ENCODE measurements at regions not wholly inside any gene's neighbourhood (a gene's known extent, or its start where the extent isn't known, plus 50 kb on each side); places are given as distances from the start of the nearest gene placed in this dataset.
A peak's percentile ranks its signal among the peaks of the same experiment; 100 is the strongest.
"Not testable (repeated sequence)": the region's sequence is repeated elsewhere in the genome, so short reads cannot be mapped to it uniquely, and the experiment has no call there.

DNA sequence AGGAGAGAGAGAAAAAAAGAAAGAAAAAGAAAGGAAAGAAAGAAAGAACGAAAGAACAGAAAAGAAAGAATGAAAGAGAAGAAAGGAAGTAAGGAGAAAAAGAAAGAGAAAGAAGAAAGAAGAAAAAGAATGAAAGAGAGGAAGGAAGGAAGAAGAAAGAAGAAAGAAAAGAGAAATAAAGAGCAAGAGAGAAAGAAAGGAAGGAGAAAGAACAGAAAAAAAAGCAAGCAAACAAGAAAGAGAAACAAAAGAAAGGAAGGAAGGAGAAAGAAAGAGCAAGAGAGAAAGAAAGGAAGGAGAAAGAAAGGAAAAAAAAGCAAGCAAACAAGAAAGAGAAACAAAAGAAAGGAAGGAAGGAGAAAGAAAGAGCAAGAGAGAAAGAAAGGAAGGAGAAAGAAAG is 916.8 kb upstream of the FANCL start:
- H3K4me3 ChIP-seq (ENCODE audit: extremely low read depth in 1 of 4, insufficient read depth in 2 of 4, low read depth in 3 of 4, low read length in 4 of 4); H2BK12ac ChIP-seq (ENCODE audit: low read depth, low read length); H3K4me1 ChIP-seq (replicated peaks in 1 of 4; ENCODE audit: control insufficient read depth in 3 of 4, insufficient read depth in 4 of 4, low read length in 3 of 4); H4K20me1 ChIP-seq (replicated peaks in 1 of 2; ENCODE audit: control insufficient read depth in 1 of 2, insufficient read depth in 2 of 2, low read length in 2 of 2); H2BK15ac ChIP-seq (ENCODE audit: low read length); H3K79me2 ChIP-seq (ENCODE audit: control insufficient read depth in 1 of 2, insufficient read depth in 2 of 2, low read length in 2 of 2); H2BK120ac ChIP-seq (replicated peaks; ENCODE audit: low read depth, low read length); H3K36me3 ChIP-seq (ENCODE audit: control insufficient read depth in 2 of 4, insufficient read depth in 4 of 4, low read length in 3 of 4); H3K27me3 ChIP-seq (replicated peaks in 1 of 4; ENCODE audit: control insufficient read depth in 3 of 4, extremely low read depth in 1 of 4, insufficient read depth in 3 of 4, low read length in 3 of 4); POLR2A ChIA-PET (ENCODE audit: partially characterized antibody); DNase-seq (ENCODE audit: low read depth in 1 of 2, low spot score in 2 of 2); H4K8ac ChIP-seq (ENCODE audit: extremely low read depth, insufficient read depth, low read length); H3K27ac ChIP-seq (ENCODE audit: low read depth, low read length); H3K4ac ChIP-seq (replicated peaks; ENCODE audit: insufficient read length, low read depth, low read length); H3K14ac ChIP-seq (ENCODE audit: insufficient read length); H2BK5ac ChIP-seq (ENCODE audit: low read depth, low read length); H2AK5ac ChIP-seq (ENCODE audit: low read depth, low read length); H3K56ac ChIP-seq (replicated peaks; ENCODE audit: insufficient read length, low read depth, low read length); H3K23ac ChIP-seq (ENCODE audit: insufficient read length); H4K5ac ChIP-seq (ENCODE audit: insufficient read length, low read depth, low read length); H4K91ac ChIP-seq (replicated peaks; ENCODE audit: insufficient read length, low read length); H3K9ac ChIP-seq (replicated peaks in 1 of 4; ENCODE audit: extremely low read depth in 1 of 4, low read depth in 3 of 4, low read length in 3 of 4); H3K18ac ChIP-seq (ENCODE audit: extremely low read depth, low read length); H3K23me2 ChIP-seq (ENCODE audit: low read depth, low read length); H3K79me1 ChIP-seq (ENCODE audit: low read depth, low read length); H2AFZ ChIP-seq (ENCODE audit: low read length); H2BK20ac ChIP-seq (ENCODE audit: low read length); H3K4me2 ChIP-seq (ENCODE audit: insufficient read depth in 1 of 2, low read depth in 2 of 2, low read length in 2 of 2); H3K9me3 ChIP-seq (ENCODE audit: insufficient read depth in 2 of 2, low read depth in 1 of 2, low read length in 1 of 2): not testable (repeated sequence)
- peak; percentile 7 for FAIRE-seq
- CTCF ChIA-PET (ENCODE audit: partially characterized antibody), result interaction anchor here (1.6 kb wide), 1 partner anchor 133 kb away, joined by 4 read pairs; no protein-coding TSS in a partner anchor
- WGBS, 2 experiments (ENCODE audit: extremely low coverage in 1 of 2, insufficient coverage in 1 of 2, insufficient read length in 1 of 2, insufficient replicate concordance in 2 of 2, low coverage in 1 of 2, low lambda C conversion rate in 2 of 2, missing lambda C conversion rate in 1 of 2), result 20 to 22% methylated on average over 1 of the region's 1 CpG
